Esophagus muscularis mucosa (tissue), 4 donors: ENCODE measurements at regions not wholly inside any gene's neighbourhood (a gene's known extent, or its start where the extent isn't known, plus 50 kb on each side); places are given as distances from the start of the nearest gene placed in this dataset.

Experiments used
- DNase-seq: peaks from one replicate; pipeline ENCODE4 v3.0.0-alpha.2; 2017; ENCODE audit errors: extremely low spot score
- H3K27ac ChIP-seq, 4 donors: fragments of 200-600 bp; sonication (generic); replicated peaks in 1 of 4; 1 replicate in 3 of 4; 2 replicates in 1 of 4; pipeline ENCODE4 v1.5.1; 2016 to 2019; ENCODE audit warnings: mild to moderate bottlenecking in 1 of 4
- H3K27me3 ChIP-seq, 4 donors: fragments of 200-600 bp; sonication (generic); one replicate each; pipeline versions ENCODE4 v1.5.1 to v1.6.0; 2016 to 2019
- H3K36me3 ChIP-seq, 4 donors: fragments of 200-600 bp; sonication (generic); one replicate each; pipeline ENCODE4 v1.5.1; 2016 to 2019
- H3K4me1 ChIP-seq, 4 donors: fragments of 200-600 bp; sonication (generic); one replicate each; pipeline ENCODE4 v1.5.1; 2016 to 2019
- H3K4me3 ChIP-seq, 4 donors: fragments of 200-600 bp; sonication (generic); 1 replicate in 2 of 4; 2 replicates in 2 of 4; pipeline ENCODE4 v1.5.1; 2016 to 2019; ENCODE audit warnings: mild to moderate bottlenecking in 4 of 4, moderate library complexity in 1 of 4
- H3K9me3 ChIP-seq, 4 donors: fragments of 200-600 bp; sonication (generic); 1 replicate in 3 of 4; 2 replicates in 1 of 4; pipeline ENCODE4 v1.5.1; 2016 to 2019
- EP300 ChIP-seq: sonication (generic); formaldehyde crosslinking; IDR thresholded peaks from one replicate; pipeline ENCODE4 v1.6.1; 2017; ENCODE audit warnings: antibody characterized with exemption
- POLR2A ChIP-seq: fragments of 450-650 bp; IDR thresholded peaks from one replicate; pipeline ENCODE4 v1.6.1; 2017; ENCODE audit warnings: antibody characterized with exemption, moderate library complexity, mild to moderate bottlenecking, low read depth
- POLR2AphosphoS5 ChIP-seq, 2 donors: sonication (generic); formaldehyde crosslinking; IDR thresholded peaks; one replicate each; pipeline ENCODE4 v1.6.1; 2017; ENCODE audit warnings: antibody characterized with exemption in 2 of 2
- WGBS: methylation state at CpG from one replicate; pipeline ENCODE4 v1.1.5; 2018; 5-methylcytosine and 5-hydroxymethylcytosine counted together
- intact Hi-C: fragments of 100-400 bp; cut with DNase I; formaldehyde crosslinking; loops from one replicate; pipeline ENCODE4 v1.15.1; 2023
- TF ChIP-seq, protein P1 (sequence below), 3 experiments: fragments of 200-600 bp in 2 of 3; fragments of 450-650 bp in 1 of 3; sonication (generic) in 2 of 3; IDR thresholded peaks; one replicate each; pipeline ENCODE4 v1.5.1; 2017 to 2019; ENCODE audit warnings: antibody characterized with exemption in 3 of 3, mild to moderate bottlenecking in 2 of 3, moderate library complexity in 1 of 3

- peaks cover 0 to 11% (median 8%) of the 10 kb centered on the region in 4 donors for H3K4me1 ChIP-seq
- DNase-seq = no peak
- no peak overlapping the region for H3K4me3 ChIP-seq
- intact Hi-C loops = no loop called here
- H3K9me3 ChIP-seq = no peaks in the 10 kb centered on the region
- H3K36me3 ChIP-seq = no peaks in the 10 kb centered on the region
- WGBS = 82% methylated on average over 2 of the region's 2 CpGs
- TF ChIP-seq, protein P1, sequence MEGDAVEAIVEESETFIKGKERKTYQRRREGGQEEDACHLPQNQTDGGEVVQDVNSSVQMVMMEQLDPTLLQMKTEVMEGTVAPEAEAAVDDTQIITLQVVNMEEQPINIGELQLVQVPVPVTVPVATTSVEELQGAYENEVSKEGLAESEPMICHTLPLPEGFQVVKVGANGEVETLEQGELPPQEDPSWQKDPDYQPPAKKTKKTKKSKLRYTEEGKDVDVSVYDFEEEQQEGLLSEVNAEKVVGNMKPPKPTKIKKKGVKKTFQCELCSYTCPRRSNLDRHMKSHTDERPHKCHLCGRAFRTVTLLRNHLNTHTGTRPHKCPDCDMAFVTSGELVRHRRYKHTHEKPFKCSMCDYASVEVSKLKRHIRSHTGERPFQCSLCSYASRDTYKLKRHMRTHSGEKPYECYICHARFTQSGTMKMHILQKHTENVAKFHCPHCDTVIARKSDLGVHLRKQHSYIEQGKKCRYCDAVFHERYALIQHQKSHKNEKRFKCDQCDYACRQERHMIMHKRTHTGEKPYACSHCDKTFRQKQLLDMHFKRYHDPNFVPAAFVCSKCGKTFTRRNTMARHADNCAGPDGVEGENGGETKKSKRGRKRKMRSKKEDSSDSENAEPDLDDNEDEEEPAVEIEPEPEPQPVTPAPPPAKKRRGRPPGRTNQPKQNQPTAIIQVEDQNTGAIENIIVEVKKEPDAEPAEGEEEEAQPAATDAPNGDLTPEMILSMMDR (IDR thresholded peaks at IDR 0.05) = no peak
- TF ChIP-seq POLR2AphosphoS5 (IDR thresholded peaks at IDR 0.05) (no peak), POLR2A (no peak), EP300 (no peak)
- no peaks in the 10 kb centered on the region for H3K27me3 ChIP-seq
- no peak overlapping the region for H3K27ac ChIP-seq
Measured at GRCh38 chr9:73006986-73007385, 54.1 kb upstream of the ALDH1A1 start.
